ENCODE measurements at regions not wholly inside any gene's neighbourhood (a gene's known extent, or its start where the extent isn't known, plus 50 kb on each side); places are given as distances from the start of the nearest gene placed in this dataset.
"Not testable (repeated sequence)": the region's sequence is repeated elsewhere in the genome, so short reads cannot be mapped to it uniquely, and the experiment has no call there.

DNA sequence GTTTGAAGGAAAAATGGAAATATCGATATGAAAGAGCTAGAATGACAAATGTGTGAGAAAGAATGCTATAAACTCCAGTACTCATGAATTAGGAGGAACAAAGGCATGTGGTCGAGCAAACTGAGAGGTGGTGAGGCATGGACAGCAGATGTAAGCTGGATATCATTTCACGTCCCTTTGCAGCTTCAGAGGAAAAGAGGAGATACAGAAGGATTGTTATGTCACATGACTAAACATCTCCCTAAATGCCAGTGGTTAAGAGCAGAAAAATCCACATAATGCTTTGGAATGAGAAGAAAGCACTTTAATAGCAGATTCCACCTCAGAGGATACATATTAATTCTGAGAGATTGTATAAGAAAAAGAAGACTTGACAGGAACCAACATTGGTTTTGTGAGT is 248.7 kb downstream of the ZIC4 start:
- no peaks in the 10 kb centered on the region for H3K9me3 ChIP-seq (ENCODE audit: severe bottlenecking)
- no peak overlapping the region for H3K4me3 ChIP-seq (ENCODE audit: severe bottlenecking)
- H3K27ac ChIP-seq (ENCODE audit: poor library complexity, severe bottlenecking): no peak overlapping the region
- ATAC-seq (ENCODE audit: low read depth) (no peak), DNase-seq (ENCODE audit: low spot score) (no peak)
- no peaks in the 10 kb centered on the region for H3K36me3 ChIP-seq (ENCODE audit: low read depth)
- no peaks in the 10 kb centered on the region for H3K4me1 ChIP-seq (ENCODE audit: insufficient read depth, poor library complexity, severe bottlenecking)
- no peaks in the 10 kb centered on the region for H3K27me3 ChIP-seq (ENCODE audit: insufficient read depth, poor library complexity, severe bottlenecking)
- TF ChIP-seq, protein P1, sequence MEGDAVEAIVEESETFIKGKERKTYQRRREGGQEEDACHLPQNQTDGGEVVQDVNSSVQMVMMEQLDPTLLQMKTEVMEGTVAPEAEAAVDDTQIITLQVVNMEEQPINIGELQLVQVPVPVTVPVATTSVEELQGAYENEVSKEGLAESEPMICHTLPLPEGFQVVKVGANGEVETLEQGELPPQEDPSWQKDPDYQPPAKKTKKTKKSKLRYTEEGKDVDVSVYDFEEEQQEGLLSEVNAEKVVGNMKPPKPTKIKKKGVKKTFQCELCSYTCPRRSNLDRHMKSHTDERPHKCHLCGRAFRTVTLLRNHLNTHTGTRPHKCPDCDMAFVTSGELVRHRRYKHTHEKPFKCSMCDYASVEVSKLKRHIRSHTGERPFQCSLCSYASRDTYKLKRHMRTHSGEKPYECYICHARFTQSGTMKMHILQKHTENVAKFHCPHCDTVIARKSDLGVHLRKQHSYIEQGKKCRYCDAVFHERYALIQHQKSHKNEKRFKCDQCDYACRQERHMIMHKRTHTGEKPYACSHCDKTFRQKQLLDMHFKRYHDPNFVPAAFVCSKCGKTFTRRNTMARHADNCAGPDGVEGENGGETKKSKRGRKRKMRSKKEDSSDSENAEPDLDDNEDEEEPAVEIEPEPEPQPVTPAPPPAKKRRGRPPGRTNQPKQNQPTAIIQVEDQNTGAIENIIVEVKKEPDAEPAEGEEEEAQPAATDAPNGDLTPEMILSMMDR (IDR thresholded peaks at IDR 0.05; ENCODE audit: poor library complexity, severe bottlenecking): no peak

DNA sequence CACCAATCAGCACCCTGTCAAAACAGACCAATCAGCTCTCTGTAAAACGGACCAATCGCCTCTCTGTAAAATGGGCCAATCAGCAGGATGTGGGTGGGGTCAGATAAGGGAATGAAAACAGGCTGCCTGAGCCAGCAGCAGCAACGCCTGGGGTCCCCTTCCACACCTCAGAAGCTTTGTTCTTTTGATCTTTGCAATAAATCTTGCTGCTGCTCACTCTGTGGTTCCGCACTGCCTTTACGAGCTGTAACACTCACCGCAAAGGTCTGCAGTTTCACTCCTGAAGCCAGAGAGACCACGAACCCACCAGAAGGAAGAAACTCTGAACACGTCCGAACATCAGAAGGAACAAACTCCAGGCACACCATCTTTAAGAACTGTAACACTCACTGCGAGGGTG is 251.4 kb downstream of the ZIC4 start:
- not testable (repeated sequence) for H3K27ac ChIP-seq (ENCODE audit: poor library complexity, severe bottlenecking); H3K4me1 ChIP-seq (ENCODE audit: insufficient read depth, poor library complexity, severe bottlenecking); H3K9me3 ChIP-seq (ENCODE audit: severe bottlenecking); DNase-seq (ENCODE audit: low spot score); ATAC-seq (ENCODE audit: low read depth); H3K4me3 ChIP-seq (ENCODE audit: severe bottlenecking); H3K27me3 ChIP-seq (ENCODE audit: insufficient read depth, poor library complexity, severe bottlenecking); H3K36me3 ChIP-seq (ENCODE audit: low read depth)

DNA sequence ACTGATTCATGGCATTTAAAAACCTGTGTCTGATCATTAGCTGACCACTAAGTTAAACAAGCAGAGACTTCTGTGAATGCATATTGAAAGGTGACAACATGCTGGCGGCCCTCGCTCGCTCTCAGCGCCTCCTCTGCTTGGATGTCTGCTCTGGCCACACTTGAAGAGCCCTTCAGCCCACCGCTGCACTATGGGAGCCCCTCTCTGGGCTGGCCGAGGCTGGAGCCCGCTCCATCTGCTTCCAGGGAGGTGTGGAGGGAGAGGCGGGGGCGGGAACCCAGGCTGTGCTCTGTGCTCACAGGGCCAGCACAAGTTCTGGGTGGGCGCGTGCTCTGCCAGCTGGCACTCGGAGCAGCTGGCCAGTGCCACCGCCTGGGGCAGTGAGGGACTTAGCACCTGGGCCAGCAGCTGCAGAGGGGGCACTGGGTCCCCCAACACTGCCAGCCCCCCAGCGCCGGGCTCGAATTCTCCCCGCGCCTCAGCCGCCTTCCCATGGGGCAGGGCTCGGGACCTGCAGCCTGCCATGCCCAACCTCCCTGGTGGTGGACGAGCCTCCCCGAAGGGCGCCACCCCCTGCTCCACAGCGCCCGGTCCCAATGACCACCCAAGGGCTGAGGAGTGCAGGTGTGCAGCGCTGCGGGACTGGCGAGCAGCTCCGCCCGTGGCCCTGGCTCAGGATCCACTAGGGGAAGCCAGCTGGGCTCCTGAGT is 252.4 kb downstream of the ZIC4 start:
- no peaks in the 10 kb centered on the region for H3K36me3 ChIP-seq (ENCODE audit: low read depth)
- ATAC-seq (ENCODE audit: low read depth): no peak
- H3K27me3 ChIP-seq (ENCODE audit: insufficient read depth, poor library complexity, severe bottlenecking): no peaks in the 10 kb centered on the region
- no peaks in the 10 kb centered on the region for H3K4me1 ChIP-seq (ENCODE audit: insufficient read depth, poor library complexity, severe bottlenecking)
- H3K27ac ChIP-seq (ENCODE audit: poor library complexity, severe bottlenecking): no peak overlapping the region
- H3K9me3 ChIP-seq (ENCODE audit: severe bottlenecking): no peaks in the 10 kb centered on the region
- H3K4me3 ChIP-seq (ENCODE audit: severe bottlenecking): no peak overlapping the region
- TF ChIP-seq, protein P1 (IDR thresholded peaks at IDR 0.05; ENCODE audit: poor library complexity, severe bottlenecking): no peak
- DNase-seq (ENCODE audit: low spot score): no peak

DNA sequence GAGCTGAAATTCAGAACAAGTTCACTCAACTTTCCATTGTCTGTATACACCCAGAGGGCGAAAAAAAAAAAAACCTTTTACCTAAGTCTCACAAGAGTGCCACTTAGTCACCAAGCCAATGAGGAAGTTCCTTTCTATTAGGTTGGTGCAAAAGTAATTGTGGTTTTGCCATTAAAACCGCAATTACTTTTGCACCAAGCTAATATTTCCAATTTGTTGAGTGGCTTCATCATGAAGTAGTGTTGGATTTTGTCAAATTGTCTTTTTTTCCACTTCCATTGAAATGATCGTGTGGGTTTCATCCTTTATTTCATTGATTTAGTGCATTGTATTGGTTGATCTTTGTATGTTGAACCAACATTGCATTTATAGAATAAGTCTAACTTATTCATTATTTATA is 253.9 kb downstream of the ZIC4 start:
- Histone ChIP-seq H3K27me3 (ENCODE audit: insufficient read depth, poor library complexity, severe bottlenecking) (no peaks in the 10 kb centered on the region), H3K4me3 (ENCODE audit: severe bottlenecking) (no peak overlapping the region), H3K9me3 (ENCODE audit: severe bottlenecking) (no peaks in the 10 kb centered on the region), H3K36me3 (ENCODE audit: low read depth) (no peaks in the 10 kb centered on the region), H3K27ac (ENCODE audit: poor library complexity, severe bottlenecking) (no peak overlapping the region), H3K4me1 (ENCODE audit: insufficient read depth, poor library complexity, severe bottlenecking) (no peaks in the 10 kb centered on the region)
- no peak for DNase-seq (ENCODE audit: low spot score)
- TF ChIP-seq, protein P1 (IDR thresholded peaks at IDR 0.05; ENCODE audit: poor library complexity, severe bottlenecking): no peak
- ATAC-seq (ENCODE audit: low read depth): no peak

DNA sequence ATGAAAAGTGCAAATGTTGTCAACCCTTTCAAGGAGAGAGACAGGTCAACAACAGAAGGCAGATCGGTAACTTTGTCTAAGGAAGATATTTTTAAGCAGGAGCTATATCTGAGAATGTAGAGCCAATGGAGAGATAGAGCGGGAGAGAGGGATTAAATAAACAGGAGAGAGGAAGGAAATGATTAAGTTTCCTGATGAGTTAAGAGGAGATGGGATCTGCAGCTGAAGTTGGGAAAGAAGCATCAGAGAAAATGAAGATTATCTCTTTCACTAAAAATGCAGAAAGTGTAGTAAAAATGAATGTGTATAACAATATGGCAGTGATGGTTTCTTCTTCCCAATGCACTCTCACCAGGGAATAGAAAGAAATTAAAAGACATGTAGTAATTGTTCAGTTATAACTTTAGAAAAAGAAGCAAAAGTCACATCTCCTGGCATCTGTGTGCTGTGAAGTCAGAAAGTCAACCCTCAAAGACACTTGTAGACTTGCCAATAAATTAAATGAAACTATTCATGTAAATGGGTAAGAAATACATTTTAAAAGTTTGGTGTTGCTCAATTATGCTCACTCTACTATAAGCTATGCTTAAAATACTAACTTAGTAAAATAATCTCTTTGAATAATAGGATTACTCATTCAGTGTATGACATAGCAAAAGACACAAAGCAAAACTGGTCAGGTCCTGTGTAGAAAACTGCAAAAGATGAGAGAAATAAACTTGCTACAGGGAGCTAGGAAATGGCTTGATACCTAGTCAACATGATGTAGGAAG is 264.6 kb downstream of the ZIC4 start:
- no peaks in the 10 kb centered on the region for H3K9me3 ChIP-seq (ENCODE audit: severe bottlenecking)
- no peaks in the 10 kb centered on the region for H3K4me1 ChIP-seq (ENCODE audit: insufficient read depth, poor library complexity, severe bottlenecking)
- TF ChIP-seq, protein P1 (IDR thresholded peaks at IDR 0.05; ENCODE audit: poor library complexity, severe bottlenecking): no peak
- H3K36me3 ChIP-seq (ENCODE audit: low read depth): no peaks in the 10 kb centered on the region
- H3K4me3 ChIP-seq (ENCODE audit: severe bottlenecking): no peak overlapping the region
- H3K27ac ChIP-seq (ENCODE audit: poor library complexity, severe bottlenecking): no peak overlapping the region
- peaks cover 5% of the 10 kb centered on the region for H3K27me3 ChIP-seq (ENCODE audit: insufficient read depth, poor library complexity, severe bottlenecking)
- DNase-seq (ENCODE audit: low spot score): no peak
- no peak for ATAC-seq (ENCODE audit: low read depth)
